Panc1 (cell line): ENCODE measurements at regions not wholly inside any gene's neighbourhood (a gene's known extent, or its start where the extent isn't known, plus 50 kb on each side); places are given as distances from the start of the nearest gene placed in this dataset.

ENCODE experiments used
- POLR2AphosphoS5 ChIP-seq: IDR thresholded peaks from 2 replicates; pipeline ENCODE4 v1.6.1; 2012; ENCODE audit warnings: mild to moderate bottlenecking, low read depth, low read length, moderate library complexity
- TF ChIP-seq, protein P1 (sequence below): fragments of 450-650 bp; IDR thresholded peaks from 2 replicates; pipeline ENCODE4 v1.5.1; 2017; ENCODE audit warnings: mild to moderate bottlenecking
- TF ChIP-seq, protein P2 (sequence below), 2 experiments: IDR thresholded peaks; 2 replicates each; pipeline ENCODE4 v1.6.1; 2011 to 2012; ENCODE audit warnings: low read depth in 2 of 2, control low read depth in 1 of 2, low read length in 1 of 2, mild to moderate bottlenecking in 1 of 2, moderate library complexity in 1 of 2; ENCODE audit not compliant: insufficient read depth in 1 of 2

DNA sequence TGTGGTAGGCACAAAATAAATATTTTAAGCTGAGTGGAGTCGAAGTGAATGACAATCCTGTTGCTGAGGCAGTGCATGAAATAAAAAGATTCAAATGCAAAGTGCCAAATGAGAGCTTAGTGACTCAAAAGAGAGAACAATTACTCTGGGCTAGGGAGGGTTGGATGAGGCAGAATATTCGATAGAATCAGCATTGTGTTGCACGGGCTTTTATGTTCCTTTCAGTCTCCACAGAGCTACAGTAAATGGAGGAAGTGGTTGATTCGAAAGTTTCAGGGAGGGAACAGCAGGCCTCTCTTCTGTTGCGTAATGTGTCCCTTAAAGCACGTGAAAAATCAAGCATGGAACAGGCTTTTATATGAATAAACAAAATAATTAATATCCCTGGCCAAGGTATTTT lies 599.3 kb upstream of the CELF2 start:
- TF ChIP-seq, protein P1, sequence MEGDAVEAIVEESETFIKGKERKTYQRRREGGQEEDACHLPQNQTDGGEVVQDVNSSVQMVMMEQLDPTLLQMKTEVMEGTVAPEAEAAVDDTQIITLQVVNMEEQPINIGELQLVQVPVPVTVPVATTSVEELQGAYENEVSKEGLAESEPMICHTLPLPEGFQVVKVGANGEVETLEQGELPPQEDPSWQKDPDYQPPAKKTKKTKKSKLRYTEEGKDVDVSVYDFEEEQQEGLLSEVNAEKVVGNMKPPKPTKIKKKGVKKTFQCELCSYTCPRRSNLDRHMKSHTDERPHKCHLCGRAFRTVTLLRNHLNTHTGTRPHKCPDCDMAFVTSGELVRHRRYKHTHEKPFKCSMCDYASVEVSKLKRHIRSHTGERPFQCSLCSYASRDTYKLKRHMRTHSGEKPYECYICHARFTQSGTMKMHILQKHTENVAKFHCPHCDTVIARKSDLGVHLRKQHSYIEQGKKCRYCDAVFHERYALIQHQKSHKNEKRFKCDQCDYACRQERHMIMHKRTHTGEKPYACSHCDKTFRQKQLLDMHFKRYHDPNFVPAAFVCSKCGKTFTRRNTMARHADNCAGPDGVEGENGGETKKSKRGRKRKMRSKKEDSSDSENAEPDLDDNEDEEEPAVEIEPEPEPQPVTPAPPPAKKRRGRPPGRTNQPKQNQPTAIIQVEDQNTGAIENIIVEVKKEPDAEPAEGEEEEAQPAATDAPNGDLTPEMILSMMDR = no peak
- TF ChIP-seq POLR2AphosphoS5 = no peak
- TF ChIP-seq, protein P2, sequence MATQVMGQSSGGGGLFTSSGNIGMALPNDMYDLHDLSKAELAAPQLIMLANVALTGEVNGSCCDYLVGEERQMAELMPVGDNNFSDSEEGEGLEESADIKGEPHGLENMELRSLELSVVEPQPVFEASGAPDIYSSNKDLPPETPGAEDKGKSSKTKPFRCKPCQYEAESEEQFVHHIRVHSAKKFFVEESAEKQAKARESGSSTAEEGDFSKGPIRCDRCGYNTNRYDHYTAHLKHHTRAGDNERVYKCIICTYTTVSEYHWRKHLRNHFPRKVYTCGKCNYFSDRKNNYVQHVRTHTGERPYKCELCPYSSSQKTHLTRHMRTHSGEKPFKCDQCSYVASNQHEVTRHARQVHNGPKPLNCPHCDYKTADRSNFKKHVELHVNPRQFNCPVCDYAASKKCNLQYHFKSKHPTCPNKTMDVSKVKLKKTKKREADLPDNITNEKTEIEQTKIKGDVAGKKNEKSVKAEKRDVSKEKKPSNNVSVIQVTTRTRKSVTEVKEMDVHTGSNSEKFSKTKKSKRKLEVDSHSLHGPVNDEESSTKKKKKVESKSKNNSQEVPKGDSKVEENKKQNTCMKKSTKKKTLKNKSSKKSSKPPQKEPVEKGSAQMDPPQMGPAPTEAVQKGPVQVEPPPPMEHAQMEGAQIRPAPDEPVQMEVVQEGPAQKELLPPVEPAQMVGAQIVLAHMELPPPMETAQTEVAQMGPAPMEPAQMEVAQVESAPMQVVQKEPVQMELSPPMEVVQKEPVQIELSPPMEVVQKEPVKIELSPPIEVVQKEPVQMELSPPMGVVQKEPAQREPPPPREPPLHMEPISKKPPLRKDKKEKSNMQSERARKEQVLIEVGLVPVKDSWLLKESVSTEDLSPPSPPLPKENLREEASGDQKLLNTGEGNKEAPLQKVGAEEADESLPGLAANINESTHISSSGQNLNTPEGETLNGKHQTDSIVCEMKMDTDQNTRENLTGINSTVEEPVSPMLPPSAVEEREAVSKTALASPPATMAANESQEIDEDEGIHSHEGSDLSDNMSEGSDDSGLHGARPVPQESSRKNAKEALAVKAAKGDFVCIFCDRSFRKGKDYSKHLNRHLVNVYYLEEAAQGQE (IDR thresholded peaks at IDR 0.05; ENCODE audit: insufficient read depth in 1 of 2, low read depth in 2 of 2, low read length in 1 of 2) = no peak
